ENCODE measurements at regions not wholly inside any gene's neighbourhood (a gene's known extent, or its start where the extent isn't known, plus 50 kb on each side); places are given as distances from the start of the nearest gene placed in this dataset.

GRCh38 chr12:107583551-107583950 lies 102.0 kb upstream of the PWP1 start:
- intact Hi-C loops (cut with micrococcal nuclease; ENCODE audit: unreplicated experiment), result no loop called here
- H3K36me3 ChIP-seq (ENCODE audit: insufficient read depth, low read length, poor library complexity, severe bottlenecking), result no peaks in the 10 kb centered on the region
- no peak overlapping the region for H3K4me3 ChIP-seq (ENCODE audit: low read depth, low read length, poor library complexity, severe bottlenecking)
- no peak for DNase-seq (ENCODE audit: low spot score)
- H3K9me3 ChIP-seq (ENCODE audit: low read depth, low read length, poor library complexity, severe bottlenecking), result no peaks in the 10 kb centered on the region
- CTCF ChIA-PET, result no interaction called here
- no peak overlapping the region for H3K27ac ChIP-seq (ENCODE audit: low read depth, low read length, poor library complexity, severe bottlenecking)
- POLR2A ChIA-PET (ENCODE audit: low non-redundant PET), result no interaction called here
- TF ChIP-seq, protein P1, sequence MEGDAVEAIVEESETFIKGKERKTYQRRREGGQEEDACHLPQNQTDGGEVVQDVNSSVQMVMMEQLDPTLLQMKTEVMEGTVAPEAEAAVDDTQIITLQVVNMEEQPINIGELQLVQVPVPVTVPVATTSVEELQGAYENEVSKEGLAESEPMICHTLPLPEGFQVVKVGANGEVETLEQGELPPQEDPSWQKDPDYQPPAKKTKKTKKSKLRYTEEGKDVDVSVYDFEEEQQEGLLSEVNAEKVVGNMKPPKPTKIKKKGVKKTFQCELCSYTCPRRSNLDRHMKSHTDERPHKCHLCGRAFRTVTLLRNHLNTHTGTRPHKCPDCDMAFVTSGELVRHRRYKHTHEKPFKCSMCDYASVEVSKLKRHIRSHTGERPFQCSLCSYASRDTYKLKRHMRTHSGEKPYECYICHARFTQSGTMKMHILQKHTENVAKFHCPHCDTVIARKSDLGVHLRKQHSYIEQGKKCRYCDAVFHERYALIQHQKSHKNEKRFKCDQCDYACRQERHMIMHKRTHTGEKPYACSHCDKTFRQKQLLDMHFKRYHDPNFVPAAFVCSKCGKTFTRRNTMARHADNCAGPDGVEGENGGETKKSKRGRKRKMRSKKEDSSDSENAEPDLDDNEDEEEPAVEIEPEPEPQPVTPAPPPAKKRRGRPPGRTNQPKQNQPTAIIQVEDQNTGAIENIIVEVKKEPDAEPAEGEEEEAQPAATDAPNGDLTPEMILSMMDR (conservative IDR thresholded peaks at IDR 0.05; ENCODE audit: low read depth, low read length), result no peak
- TF ChIP-seq EZH2 (IDR thresholded peaks at IDR 0.05; ENCODE audit: borderline replicate concordance, low read depth, low read length, poor library complexity, severe bottlenecking), result no peak
- H3K4me1 ChIP-seq (ENCODE audit: insufficient read depth, low read length, poor library complexity, severe bottlenecking), result no peaks in the 10 kb centered on the region
- H3K27me3 ChIP-seq (replicated peaks; ENCODE audit: insufficient read depth, low read depth, low read length, poor library complexity), result no peaks in the 10 kb centered on the region
- BruUV-seq (replicated peaks), result no TSS peak

DNA sequence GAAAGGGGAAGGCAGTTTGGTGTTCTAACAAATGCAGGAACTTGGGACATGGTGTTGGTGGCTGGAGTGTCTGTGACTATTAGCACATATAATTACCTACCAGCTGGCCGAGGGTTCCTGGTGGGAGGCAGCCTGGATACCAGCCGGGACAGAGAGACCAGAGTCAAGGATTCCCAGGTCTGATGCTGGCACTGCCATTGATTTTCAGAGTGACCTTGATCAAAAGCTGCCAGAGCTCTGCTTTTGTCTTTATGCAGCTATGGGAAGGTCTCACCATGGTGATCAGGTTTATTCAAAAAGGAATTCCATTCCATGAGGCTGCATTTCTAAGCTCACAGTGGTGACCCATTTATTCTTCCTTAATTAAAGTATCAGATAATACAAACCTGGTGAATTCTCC lies 101.0 kb upstream of the PWP1 start:
- intact Hi-C loops (cut with micrococcal nuclease; ENCODE audit: unreplicated experiment), result no loop called here
- CTCF ChIA-PET, result no interaction called here

GRCh38 chr12:107586256-107586970 lies 99.2 kb upstream of the PWP1 start:
- intact Hi-C loops (cut with micrococcal nuclease; ENCODE audit: unreplicated experiment), result no loop called here
- Histone ChIP-seq H3K27ac (ENCODE audit: low read depth, low read length, poor library complexity, severe bottlenecking) (no peak overlapping the region), H3K27me3 (replicated peaks; ENCODE audit: insufficient read depth, low read depth, low read length, poor library complexity) (no peaks in the 10 kb centered on the region), H3K9me3 (ENCODE audit: low read depth, low read length, poor library complexity, severe bottlenecking) (no peaks in the 10 kb centered on the region), H3K36me3 (ENCODE audit: insufficient read depth, low read length, poor library complexity, severe bottlenecking) (no peaks in the 10 kb centered on the region), H3K4me3 (ENCODE audit: low read depth, low read length, poor library complexity, severe bottlenecking) (no peak overlapping the region), H3K4me1 (ENCODE audit: insufficient read depth, low read length, poor library complexity, severe bottlenecking) (no peaks in the 10 kb centered on the region)
- no TSS peak for BruUV-seq (replicated peaks)
- no peak for DNase-seq (ENCODE audit: low spot score)
- CTCF ChIA-PET, result no interaction called here
- TF ChIP-seq, protein P1 (conservative IDR thresholded peaks at IDR 0.05; ENCODE audit: low read depth, low read length), result no peak
- TF ChIP-seq EZH2 (IDR thresholded peaks at IDR 0.05; ENCODE audit: borderline replicate concordance, low read depth, low read length, poor library complexity, severe bottlenecking), result no peak
- POLR2A ChIA-PET (ENCODE audit: low non-redundant PET), result no interaction called here

More for the DNA sequence above, 101.0 kb upstream of the PWP1 start:
- no peak for TF ChIP-seq EZH2 (IDR thresholded peaks at IDR 0.05; ENCODE audit: borderline replicate concordance, low read depth, low read length, poor library complexity, severe bottlenecking)
- TF ChIP-seq, protein P1 (conservative IDR thresholded peaks at IDR 0.05; ENCODE audit: low read depth, low read length), result no peak
- no TSS peak for BruUV-seq (replicated peaks)
- POLR2A ChIA-PET (ENCODE audit: low non-redundant PET), result no interaction called here
- Histone ChIP-seq H3K36me3 (ENCODE audit: insufficient read depth, low read length, poor library complexity, severe bottlenecking) (no peaks in the 10 kb centered on the region), H3K4me3 (ENCODE audit: low read depth, low read length, poor library complexity, severe bottlenecking) (no peak overlapping the region), H3K9me3 (ENCODE audit: low read depth, low read length, poor library complexity, severe bottlenecking) (no peaks in the 10 kb centered on the region), H3K4me1 (ENCODE audit: insufficient read depth, low read length, poor library complexity, severe bottlenecking) (no peaks in the 10 kb centered on the region), H3K27me3 (replicated peaks; ENCODE audit: insufficient read depth, low read depth, low read length, poor library complexity) (no peaks in the 10 kb centered on the region), H3K27ac (ENCODE audit: low read depth, low read length, poor library complexity, severe bottlenecking) (no peak overlapping the region)
- no peak for DNase-seq (ENCODE audit: low spot score)
